Stimulated activated CD4-positive, alpha-beta T cell treated with anti-CD3 and anti-CD28 coated beads, Interleukin-4, amount 100 ng/mL, for 48 hours (primary cell): ENCODE measurements at regions not wholly inside any gene's neighbourhood (a gene's known extent, or its start where the extent isn't known, plus 50 kb on each side); places are given as distances from the start of the nearest gene placed in this dataset.
"Not testable (repeated sequence)": the region's sequence is repeated elsewhere in the genome, so short reads cannot be mapped to it uniquely, and the experiment has no call there.

Experiments used
- DNase-seq, 2 donors: peaks; one replicate each; pipeline ENCODE4 v3.0.0-alpha.2; 2020; ENCODE audit warnings: low read depth in 2 of 2

DNA sequence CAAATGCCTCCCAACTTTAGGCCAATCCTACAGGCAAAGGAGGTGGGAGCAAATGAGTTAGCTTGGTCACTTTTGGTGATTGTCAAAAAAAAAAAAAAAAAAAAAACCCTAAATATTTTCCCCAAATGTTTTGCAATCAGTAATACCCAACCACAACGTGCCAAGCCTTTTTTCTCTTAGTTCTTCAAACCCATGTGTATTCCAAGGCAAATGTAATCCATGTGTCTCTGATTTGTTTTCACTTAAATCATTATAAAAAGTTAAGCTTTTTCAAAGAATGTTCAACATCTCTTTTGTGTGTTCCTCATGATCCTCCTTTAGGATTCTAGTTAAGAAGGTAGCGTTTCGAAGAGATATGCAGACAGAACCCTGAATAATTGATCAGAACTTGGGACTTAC, 328.4 kb downstream of the PAPSS1 start:
- no peak for DNase-seq

DNA sequence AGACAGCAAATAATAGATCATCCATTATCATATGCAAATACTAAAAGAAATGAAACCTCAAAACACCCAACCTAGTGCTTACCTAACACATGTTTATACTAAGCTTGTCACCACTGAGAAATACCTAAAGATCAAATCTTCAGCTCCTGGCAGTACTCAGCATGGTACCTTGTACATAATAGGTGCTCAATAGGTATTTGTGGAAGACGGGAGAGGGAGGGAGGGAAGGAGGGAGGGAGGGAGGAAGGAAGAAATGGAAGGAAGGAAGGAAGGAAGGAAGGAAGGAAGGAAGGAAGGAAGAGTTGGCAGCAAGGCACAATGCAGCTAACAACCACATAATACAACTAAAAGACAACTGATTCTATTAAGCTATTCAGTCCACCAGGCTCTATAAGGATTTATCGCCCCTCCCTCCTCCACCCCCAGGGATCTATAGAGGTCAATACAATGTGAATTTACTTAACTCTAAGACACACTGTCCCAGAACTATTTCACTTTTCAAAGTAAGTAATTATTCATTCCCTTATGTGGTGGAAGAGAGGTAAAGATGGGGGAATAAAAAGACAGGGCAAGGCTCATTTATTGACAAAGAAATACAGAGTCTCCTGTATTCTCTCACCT, 328.9 kb downstream of the PAPSS1 start:
- no peak for DNase-seq

DNA sequence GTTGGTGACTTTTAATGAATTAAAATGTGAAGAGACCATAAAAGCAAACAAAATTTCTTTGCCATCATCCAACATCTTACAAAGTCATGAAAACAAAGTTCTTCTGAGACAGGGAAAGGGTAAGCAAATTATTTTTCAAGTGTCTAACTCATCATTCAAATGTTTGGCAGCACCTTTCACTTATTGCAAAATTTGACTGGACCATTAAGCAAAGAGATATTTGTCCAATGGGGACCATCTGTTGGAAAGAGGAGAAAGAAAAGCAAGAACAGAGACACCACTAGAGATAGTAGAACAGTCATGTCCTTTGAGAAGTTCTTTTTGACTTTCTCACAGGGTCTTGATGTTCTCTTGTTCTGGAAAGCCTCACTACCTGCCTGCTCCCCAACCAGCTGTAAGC, 330.1 kb downstream of the PAPSS1 start:
- DNase-seq, result no peak

GRCh38 chr4:107388736-107389274, 331.2 kb downstream of the PAPSS1 start:
- no peak for DNase-seq

GRCh38 chr4:107380836-107381438, 339.1 kb downstream of the PAPSS1 start:
- no peak for DNase-seq

GRCh38 chr4:107380190-107380589, 339.8 kb downstream of the PAPSS1 start:
- no peak for DNase-seq

DNA sequence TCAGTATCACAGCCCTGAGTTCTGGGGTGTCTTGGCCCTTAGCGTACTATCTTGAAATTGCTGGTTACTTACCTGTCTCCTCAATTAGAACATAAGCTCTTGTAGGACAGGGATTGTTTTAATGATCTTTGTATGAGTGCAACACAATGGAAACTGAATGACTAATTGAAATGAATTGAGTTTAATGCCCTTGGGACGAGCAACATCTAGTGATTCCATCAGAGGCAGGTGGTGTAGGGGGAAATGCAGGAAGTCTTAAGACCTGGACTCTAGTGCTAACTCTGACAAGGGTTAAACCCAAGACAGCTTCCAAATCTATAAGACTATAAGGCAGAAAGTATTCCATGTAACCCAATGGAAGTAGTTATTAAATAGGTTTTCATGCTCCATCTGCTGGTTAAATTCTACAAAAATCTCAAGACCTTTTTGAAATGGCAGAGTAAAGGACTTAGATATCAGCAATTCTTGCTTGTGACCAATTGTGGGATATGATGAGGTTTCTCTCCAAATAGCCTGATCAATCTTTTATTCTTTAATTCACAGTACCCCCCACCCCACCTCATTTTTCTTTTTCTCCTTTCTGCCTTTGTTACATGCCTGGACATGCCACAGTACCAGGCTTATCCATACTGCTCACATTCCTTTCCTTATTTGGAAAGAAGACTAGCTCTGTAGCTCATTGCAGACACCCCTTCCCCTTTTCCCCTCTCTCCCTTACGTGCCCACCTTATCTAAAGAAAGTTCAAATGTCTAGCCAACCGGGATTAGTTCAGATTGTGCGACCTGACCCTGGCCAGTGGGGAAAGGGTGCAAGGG, 340.8 kb downstream of the PAPSS1 start:
- no peak for DNase-seq

GRCh38 chr4:107376293-107376692, 340.2 kb upstream of the DKK2 start:
- no peak for DNase-seq

- DNase-seq, result no peak
Measured at GRCh38 chr4:107366900-107367299, 330.8 kb upstream of the DKK2 start.

GRCh38 chr4:107366016-107366735, 330.1 kb upstream of the DKK2 start:
- no peak for DNase-seq

- no peak for DNase-seq
Measured at GRCh38 chr4:107363125-107363524, 327.0 kb upstream of the DKK2 start.

DNA sequence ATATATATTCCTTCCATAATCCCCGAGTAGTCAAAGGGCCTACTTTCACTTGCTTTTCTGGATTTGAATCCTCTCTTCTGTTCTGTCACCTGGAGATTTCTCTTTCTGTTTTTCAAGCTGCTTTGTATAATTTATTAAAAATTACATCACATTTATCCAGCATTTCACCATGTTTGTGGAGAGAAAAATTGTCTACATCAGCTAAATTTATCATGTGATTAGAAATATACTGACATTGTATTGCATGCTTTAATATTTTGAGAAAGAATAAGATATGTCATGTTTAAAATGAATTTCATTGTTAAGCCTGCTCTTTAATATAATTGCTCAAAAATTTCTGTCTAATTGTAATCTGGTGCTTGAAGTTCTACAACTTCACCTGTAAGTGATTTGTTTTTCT, 323.1 kb upstream of the DKK2 start:
- DNase-seq, result no peak

- not testable (repeated sequence) for DNase-seq
Measured at GRCh38 chr4:107354304-107354703, 318.2 kb upstream of the DKK2 start.

DNA sequence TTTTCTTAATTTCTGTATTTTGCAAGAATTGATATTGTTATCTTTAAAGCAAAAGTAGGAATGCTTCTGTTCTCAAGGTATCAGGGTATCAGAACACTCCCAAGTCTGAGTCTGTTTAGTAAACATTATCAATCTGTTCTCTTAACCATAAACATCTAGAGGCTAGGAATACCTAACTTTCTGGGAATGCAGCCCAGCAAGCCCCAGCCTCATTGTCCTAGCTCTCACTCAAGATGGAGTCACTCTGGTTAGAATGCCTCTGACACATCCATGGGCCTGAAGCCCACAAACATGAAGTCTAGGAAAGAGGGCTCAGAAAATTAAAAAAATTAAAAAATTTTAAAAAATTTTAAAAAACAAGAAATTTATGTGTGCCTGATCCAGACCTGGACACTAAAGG, 315.1 kb upstream of the DKK2 start:
- DNase-seq, result no peak

DNA sequence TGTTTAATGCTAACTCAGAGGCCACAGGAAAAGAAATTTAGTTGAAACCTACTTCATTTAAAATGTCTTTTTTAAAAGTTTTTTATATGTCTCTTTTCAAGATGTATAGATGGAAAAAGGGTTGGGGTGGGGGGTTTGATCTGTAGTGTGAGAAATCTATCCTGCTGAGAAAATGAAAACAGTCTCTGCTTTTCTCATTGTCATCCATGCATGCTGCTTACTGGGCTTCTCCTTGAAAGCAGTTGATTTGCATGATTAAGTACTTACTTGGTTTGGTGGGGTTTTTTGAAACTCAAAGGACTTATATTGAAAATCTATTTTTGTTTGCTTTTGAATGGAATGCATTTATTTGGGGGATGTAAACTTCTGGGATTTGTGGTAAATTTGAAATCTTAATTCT, 313.6 kb upstream of the DKK2 start:
- no peak for DNase-seq

GRCh38 chr4:107349266-107349665, 313.2 kb upstream of the DKK2 start:
- no peak for DNase-seq

- DNase-seq, result no peak
Measured at GRCh38 chr4:107348188-107349050, 312.3 kb upstream of the DKK2 start.

DNA sequence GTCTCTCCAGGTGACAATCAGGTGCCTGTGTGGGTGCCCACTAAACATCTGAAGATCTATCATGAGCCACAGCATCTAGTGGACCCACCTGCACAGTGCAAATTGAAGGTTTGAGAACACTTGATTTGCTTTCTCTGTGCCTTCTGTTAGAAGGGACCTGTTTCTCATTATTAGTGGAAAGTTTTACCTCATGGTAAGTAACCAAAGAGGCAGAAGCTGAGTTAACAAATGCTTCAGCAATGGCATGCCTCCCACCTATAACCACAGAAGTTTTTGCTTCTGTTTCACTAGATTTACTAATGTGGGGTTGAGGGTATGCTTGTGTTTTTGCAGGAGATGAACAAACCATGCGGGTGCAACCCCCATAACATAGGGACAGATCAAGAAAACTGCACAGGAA, 297.4 kb upstream of the DKK2 start:
- no peak for DNase-seq

GRCh38 chr4:107332656-107333055, 296.5 kb upstream of the DKK2 start:
- DNase-seq, result not testable (repeated sequence)

GRCh38 chr4:107330916-107331315, 294.8 kb upstream of the DKK2 start:
- no peak for DNase-seq

GRCh38 chr4:107319386-107319785, 283.3 kb upstream of the DKK2 start:
- no peak for DNase-seq
